ENCODE measurements at regions not wholly inside any gene's neighbourhood (a gene's known extent, or its start where the extent isn't known, plus 50 kb on each side); places are given as distances from the start of the nearest gene placed in this dataset.

DNA sequence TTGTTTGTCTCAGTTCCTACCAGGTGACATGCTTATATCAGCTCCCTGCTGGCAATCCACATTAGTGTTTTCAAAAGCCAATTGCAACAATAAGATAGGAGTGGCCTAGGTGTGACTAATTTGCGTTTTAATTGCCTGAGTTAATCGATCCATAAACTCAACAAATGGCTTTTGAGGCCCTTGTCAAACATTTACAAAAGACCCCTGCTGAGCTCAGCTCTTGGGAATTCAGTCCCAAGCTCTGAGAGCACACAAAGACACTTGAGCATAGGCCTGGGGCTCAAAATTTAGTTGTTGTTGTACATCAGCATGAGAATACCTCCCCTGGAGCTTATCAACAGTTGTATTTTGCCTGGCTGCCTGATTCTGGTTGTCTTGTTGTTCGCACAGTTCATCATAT lies 1134.4 kb upstream of the TSPY4 start:
- DNase-seq = no peak

DNA sequence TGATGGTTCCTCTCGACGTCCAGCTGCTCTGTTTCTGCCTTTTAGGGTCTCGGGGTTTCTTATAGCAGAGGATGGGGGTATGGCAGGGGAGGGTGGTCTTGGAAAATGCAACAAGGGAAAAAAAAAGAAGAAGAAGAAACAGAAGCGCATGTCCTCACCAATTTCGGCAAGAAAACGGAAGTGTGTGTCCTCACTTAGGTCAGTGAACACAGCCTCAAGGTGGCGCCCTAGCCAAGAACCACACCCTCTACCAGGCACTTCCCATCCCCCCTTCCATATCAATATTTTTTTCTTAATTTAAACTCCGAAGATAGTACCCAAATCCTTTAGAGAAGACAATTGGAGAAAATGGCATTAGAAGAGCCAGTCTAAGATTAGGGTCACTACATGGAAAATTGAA lies 1096.1 kb upstream of the TSPY4 start:
- no peak for DNase-seq

DNA sequence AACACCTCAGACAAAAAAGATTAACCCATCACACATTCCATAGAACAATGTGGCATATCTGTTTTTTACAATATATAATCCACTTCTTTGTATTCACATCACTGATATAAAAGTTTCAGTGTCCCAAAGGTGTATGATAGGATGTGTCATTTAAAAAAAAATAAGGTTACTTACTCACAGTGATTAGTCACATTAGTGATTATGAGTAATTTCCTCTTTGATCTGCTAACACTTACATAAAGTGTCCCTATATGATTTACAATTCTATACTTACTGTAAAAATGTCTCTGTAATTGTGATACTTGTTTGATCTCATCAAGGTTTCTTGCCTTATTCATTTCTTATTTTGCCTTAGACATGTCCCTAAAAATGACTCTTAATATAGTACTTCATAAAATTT lies 1063.5 kb upstream of the TSPY4 start:
- no peak for DNase-seq

DNA sequence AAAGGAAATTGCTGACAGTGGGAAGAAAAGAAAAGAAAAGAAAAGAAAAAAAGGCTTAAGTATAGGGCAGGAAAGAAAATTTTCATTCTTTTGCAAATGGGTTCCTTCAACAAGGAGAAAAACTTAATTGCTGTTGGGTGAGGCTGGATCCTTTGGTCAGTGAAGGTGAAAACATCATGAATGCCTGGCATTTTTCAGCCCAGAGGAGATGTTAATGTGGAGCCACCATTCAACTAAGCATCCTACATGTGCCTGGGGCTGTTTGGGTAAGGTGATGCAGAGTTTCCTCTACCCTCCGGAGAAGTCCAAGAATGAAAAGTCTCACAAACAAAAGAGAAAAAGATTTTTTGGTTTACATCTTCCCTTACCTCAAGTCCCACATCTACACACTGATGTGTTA lies 1032.2 kb upstream of the TSPY4 start:
- no peak for DNase-seq

DNA sequence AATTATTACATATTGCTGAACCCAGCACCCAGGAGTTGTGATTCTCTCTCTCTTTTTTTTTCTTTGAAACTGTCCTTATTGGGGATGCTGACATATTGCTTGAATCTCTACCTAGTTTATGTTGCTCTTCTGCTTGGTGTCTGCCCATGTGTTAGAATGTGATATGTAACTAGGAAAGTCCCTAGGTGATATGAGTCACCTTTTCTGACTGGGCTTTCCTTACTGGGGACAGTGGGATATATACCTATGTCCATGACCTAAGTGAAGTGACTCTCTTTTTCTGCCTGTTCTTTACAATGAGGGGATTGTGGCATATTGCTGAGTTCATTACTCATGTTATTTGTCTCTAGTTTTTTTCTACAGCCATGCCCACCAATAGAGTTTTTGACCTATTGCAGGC lies 1013.2 kb upstream of the TSPY4 start:
- no peak for DNase-seq

DNA sequence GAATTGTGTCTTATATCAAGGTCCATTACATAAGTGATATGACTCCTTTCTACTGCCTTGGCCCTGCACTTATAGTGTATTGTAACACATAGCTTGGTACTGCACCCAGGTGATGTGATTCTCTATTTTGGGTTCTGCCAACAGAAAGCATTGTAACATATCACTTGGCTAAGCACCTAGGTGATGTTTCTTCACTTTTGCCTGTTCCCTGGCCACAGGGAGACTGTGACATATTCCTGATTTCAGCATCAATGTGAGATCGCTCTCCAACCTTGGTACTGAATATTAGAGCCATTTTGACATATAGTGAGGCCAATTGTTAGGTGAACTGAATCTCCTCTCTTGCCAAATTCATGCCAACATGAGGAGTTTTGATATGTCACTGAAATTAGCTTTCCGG lies 1010.3 kb upstream of the TSPY4 start:
- no peak for DNase-seq

DNA sequence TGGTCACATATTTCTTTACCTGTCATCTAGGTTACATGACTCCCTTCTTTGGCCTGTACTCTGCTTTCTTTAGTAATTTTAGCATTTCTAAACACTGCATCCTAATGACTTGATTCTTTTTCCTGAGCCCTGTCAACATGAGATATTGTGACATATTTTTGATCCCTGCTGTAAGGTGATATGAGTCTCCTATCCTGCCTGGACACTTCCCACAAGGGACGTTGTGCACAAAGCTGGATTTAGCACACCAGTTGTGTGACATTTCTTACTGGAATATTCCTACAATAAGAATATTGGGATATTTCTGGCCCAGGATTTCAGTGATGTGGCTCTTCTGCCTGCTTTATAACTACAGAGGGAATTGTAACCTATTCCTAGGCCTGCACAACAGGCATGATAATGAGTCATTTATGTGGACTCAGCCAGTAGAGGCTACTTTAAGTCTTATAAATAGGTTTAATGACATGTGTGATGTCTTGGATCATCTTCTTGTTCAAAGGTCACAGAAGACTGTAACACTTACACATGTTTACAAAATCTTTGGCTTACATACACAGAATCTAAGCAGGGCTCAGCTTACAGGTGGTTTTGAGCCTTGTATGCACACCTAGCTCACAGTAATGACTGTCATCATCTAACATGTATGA lies 1009.4 kb upstream of the TSPY4 start:
- DNase-seq = no peak

DNA sequence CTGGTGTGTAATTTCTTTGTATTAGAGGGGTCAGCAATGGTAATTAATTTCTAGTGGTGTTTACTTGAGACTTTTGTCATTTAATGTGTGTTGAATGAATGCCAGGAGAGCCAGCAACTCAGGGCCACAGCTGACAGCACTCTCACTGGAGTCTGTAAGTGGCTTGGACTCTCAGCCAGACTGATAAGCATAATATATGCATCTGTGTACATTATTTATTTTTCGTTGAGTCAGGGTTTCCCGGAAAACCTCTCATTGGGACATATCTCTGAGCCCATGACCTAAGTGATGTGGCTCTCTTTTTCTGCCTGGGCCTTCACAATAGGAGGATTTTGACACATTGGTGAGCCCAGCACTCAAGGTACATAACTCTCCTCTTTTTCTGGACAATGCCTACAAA lies 1007.8 kb upstream of the TSPY4 start:
- DNase-seq = no peak

DNA sequence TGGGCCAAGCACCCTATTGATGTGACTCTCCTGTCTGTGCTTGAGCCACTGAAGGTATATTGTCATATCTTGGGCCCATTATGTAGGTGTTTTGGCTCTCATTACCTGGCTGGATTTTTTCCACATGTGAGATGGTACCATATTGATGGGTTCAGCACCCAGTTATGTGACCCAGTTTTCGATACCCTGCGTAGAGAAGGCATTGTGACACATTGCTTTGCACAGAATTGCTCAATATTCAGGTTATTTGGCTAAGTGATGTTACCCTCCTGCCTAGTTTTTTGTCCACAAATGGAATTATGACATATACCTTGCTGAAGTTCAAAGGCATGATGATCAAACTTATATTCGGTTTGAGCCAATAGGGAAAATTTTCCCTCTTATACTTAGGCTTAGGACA lies 1007.3 kb upstream of the TSPY4 start:
- no peak for DNase-seq

DNA sequence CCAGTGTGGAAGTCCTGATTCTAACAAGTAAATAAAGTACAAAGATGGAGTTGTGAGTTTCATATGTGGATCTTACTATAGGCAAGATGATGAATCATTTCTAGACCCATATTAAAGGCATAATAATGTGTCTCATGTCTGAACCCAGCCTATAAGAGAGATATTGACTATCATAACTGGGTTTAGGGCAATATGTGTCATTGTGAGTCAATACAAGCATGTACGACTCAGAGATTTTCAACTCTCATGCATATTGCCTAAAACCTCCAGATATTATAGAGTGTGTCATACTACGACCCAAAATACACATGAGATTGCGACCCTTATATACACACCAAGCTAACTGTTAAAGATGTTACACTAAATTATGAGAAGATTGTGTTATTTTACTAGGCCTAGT lies 1003.9 kb upstream of the TSPY4 start:
- DNase-seq = no peak

DNA sequence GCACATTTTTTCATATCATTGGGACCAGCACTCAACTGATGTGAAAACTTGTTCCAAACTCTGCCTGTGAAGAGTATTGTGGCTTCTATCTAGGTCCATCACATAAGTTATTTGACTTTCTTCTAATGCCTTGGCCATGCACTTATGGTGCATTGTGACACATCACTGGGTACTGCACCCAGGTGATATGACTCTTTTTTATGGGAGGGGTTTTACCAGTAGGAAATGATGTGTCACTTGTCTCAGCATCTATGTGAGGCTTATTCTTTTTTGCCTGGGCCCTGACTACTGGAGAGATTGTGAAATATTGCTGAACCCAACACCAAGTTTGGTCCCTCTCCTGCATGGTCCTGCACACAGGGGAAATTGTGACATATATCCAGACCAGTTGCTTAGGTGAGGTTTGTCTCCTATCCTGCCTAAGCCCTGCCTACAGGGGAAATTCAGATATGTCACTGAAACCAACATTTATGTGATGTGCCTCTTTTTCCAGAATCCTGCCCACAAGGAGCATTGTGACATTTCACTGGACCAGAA lies 1001.9 kb upstream of the TSPY4 start:
- no peak for DNase-seq

DNA sequence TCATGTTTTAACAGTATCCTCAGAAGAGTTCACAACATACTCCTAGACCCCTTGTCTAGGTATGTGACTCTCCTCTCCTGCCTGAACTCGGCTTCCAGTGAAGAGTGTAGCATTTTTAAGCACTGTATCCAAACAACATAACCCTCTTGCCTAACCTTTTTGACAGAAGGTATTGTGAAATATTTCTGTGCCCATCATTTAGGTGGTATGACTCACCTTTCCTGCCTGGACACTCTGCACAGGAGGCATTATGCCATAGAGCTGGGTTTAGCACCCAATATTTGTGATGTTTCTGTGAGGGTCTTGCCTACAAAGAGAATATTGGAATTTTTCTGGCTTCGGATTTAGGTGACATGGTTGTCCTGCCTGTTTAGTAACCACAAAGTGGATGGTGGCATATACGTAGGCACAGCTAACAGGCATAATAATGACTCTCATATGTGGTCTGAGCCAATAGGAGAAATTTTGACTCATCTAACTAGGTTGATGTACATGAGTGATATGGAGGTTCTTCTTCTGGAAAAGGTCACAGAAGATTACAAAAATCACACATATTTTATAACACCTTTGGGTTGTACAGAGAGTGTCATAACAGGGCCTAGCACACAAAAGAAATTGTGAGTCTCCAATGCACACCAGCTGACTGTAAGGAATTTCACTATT lies 1001.0 kb upstream of the TSPY4 start:
- no peak for DNase-seq

DNA sequence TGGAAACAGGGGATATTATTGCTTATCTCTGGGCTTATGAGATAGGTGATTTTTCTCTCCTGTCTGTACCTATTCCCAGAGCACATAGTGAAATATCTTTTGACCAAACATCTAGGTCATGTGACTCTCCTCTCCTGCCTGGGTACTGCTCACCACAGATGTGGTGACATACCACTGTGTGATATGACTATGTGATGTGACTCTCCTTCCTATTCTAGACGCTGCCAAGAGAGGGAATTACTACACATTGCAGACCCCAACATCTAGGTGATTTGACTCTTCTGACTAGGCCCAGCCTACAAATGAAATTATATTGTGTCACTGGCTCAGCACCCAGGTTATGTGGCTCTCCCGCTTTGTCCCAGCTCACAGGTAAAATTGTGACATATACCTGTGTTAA lies 996.3 kb upstream of the TSPY4 start:
- no peak for DNase-seq

DNA sequence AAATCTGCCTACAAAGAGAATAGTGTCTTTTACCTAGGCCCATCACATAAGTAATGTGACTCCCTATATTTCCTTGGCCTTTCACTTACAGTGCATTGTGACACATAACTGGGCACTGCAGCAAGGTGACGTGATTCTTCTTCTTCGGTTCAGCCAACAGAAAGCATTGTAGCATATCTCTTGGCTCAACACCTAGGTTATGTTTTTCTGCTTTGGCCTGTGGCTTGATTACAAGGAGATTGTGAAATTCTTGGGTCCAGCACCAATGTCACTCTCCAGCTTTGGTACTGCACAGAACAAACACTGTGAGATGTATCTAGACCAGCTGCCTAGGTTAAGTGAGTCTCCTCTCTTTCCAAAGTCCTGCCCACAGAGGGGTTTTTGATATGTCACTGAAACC lies 995.1 kb upstream of the TSPY4 start:
- no peak for DNase-seq

DNA sequence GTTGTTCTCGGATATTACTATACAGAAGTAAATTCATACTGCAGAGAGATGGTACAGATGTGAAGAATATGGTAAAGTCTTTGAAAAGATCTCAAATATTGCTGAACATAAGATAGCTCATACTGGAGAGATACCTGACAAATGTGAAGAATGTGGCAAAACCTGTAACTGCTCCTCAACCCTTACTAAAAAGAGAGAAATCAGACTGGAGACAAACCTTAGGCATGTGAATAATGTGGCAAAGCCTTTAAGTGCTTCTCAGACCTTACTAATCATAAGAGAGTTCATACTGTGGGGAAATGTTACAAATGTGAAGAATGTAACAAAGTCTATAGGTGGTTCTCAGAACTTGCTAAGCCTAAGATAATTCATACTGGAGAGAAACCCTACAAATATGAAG lies 986.0 kb upstream of the TSPY4 start:
- no peak for DNase-seq

DNA sequence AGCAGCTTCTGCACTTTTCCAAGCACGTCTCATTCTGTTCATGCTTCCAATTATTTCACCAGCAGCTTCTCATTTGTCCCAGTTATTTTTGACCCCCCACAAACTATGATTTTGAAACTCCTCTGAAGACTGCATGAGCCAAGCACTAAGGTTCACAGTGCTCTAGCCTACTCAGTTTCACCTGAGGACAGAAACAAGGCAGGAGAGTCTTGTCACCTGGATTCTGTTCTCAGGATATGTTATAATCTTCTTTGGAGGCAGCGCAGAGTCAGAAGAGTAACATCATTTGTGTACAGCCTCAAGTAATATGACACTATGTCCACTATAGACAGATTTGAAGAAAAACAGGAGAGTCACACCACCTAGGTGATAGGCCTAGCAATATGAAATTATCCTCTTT lies 985.1 kb upstream of the TSPY4 start:
- no peak for DNase-seq

DNA sequence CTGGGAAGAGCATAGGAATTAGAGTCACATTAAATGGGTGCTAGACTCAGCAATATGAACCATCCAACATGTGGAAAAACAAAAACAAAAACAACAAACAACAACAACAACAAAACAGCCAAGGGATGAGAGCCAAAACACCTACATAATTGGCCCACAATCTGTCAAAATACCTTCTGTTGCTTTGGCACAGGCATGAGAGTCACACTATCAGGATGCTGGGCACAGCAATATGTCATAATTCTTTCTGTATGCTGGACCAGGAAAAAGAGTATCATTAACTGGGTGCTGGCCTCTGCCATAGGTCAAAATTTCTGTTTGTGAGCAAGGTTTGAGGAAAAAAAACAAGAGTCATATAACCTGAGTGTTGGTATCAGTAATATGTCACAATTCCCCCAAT lies 979.1 kb upstream of the TSPY4 start:
- DNase-seq = no peak

DNA sequence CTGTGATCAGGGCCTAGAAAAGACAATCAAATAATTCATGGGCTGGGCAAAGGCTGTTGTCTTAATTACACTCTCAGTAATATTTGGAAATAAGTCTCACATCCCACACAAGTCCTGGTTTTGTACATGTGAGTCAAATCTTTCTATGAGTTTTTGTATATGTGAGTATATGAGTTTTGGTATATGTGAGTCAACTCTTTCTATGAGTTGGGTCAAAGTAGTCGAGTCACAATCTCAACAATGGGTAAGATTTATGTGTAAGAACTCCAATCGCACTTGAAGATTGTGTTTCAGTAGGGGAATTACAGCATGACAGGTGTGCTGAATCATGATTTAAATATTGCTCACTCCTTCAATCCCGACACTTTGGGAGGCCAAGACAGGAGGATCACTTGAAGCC lies 975.5 kb upstream of the TSPY4 start:
- no peak for DNase-seq

DNA sequence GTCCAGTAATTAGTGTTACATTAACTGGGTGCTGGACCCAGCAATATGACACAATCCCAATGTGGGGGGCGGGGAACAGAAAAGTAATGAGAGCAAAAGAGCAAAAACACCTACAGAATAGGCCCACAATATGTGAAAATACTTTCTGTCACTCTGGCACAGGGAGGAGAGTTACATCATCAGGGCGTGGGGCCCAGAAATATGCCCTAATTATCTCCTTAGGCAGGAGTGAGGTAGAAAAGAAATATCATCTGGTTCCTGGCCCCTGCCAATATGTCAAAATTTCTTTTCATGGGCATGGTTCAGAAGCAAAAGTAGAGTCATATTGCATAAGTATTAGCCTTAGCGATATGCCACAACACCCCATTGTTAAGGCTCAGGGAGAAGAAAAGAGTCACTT lies 959.8 kb upstream of the TSPY4 start:
- DNase-seq = no peak

DNA sequence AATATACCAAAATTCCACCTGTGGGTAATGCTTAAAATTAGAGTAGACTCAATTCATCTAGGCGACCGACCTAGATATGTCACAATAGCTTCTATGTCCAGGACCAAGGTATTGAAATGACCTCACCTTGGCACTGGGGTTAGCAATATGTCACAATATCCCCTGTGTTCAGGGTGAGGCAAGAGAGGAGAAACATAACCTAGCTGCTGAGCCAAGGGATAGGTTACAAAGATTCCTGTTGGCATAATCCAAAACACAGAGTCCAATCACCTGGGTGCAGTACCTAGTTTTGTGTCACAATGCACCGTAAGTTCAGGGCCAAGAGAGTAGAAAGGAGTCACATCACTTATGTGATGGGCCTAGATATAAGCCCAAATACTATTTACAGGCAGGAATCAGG lies 957.5 kb upstream of the TSPY4 start:
- DNase-seq = no peak

DNA sequence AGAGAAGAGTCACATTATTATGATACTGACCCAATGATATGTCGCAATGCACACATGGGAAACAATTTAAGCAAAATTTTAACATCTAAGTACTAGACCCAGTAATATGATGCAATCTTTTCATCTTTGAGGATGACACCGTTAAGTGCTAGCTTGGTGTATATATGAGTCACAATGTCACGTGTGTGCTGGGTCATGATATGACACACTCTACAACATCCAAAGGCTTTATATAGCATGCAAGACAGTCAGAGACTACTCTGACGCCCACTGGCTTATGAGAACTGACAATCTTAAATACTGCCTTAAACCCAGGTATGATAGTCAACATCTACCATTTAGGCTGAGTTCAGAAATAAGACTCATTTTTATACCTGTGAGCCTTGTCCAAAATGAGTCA lies 955.8 kb upstream of the TSPY4 start:
- DNase-seq = no peak

DNA sequence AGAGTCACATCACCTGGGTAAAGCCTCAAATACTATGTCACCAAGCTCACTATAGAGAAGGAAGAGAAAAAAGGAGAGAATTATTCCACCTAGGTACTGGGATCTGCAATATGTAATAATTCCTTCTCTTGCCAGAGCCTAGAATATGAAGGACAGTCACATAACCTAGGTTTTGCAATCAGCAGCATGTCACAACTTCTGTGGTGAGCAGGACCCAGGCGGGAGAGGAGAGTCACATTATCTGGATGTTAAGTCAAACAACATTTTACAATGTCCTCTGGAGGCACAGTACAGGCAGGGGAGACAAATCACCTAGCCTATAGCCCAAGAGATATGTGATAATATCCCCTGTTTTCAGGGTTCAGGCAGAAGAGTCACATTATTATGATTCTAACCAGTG lies 951.2 kb upstream of the TSPY4 start:
- DNase-seq = no peak

DNA sequence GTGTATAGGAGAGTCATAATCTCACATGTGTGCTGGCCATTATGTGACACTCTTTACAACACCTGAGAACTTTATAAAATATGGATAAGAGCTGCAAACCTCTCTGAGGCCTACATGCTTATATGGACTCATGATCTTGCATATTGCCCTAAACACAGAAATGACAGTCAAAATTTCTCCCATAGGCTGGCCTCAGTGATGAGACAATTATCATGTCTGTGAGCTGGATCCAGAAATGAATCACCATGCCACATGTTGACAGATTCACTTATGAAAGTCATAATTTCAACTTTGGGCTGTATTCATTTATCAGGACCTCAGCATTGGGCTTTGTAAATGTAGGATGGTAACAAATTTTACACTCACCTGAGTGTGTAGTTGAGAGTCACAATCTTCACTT lies 948.8 kb upstream of the TSPY4 start:
- DNase-seq = no peak

DNA sequence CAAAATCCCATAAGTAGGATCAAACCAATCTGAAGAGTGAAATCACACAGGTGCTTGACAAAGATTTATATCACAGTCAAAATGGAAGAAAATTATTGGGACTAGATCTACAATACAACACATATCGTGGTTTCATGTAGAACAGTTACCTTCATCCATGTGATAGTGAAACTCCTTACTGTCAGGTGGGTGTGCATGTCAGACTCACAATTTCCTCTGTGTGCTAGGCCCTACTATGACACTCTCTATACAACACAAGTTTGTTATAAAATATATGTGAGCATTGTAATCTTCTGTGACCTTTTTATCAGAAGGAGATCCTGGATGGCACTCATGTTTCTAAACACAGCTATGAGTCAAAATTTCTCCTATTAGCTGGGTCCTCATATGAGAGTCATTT lies 947.0 kb upstream of the TSPY4 start:
- no peak for DNase-seq

Data from amygdala (tissue), 56 donors.